ENCODE measurements at regions not wholly inside any gene's neighbourhood (a gene's known extent, or its start where the extent isn't known, plus 50 kb on each side); places are given as distances from the start of the nearest gene placed in this dataset.

DNA sequence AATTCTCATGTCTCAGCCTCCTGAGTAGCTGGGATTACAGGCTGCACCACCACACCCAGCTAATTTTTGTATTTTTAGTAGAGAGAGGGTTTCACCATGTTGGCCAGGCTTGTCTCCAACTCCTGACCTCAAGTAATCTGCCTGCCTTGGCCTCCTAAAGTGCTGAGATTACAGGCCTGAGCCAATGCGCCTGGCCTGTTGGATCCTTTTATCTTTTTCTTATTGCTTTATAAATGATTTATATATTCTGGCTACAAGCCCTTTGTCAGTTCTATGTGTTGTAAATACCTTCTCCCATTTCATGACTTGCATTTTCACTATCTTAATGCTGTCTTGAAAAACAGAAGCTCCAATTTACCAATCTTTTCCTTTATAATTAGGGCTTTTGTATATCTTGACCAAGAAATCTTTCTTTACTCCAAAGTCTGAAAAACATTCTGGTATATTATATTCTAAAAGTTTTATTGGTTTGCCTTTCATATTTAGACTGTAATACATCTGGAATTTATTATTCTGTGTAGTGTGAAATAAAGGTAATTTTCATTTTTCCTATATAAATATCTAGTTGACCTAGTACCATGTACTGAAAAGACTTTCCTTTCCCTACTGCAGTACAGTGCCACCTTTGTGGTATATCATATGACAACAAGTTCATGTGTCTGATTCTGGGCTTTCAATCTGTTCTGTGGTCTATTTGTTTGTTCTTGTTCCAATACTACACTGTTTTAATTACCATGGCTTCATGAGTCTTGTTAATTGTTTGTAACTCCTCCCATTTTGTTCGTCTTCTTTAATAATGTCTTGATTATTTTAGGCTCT is 52.9 kb upstream of the RNU6-1 start:
- no peak for DNase-seq
- in situ Hi-C loops (cut with HindIII; ENCODE audit: low pct_ligation_motif_present, low pct_unique_long_range_greater_than_20kb, low sequenced_read_pairs): no loop called here

DNA sequence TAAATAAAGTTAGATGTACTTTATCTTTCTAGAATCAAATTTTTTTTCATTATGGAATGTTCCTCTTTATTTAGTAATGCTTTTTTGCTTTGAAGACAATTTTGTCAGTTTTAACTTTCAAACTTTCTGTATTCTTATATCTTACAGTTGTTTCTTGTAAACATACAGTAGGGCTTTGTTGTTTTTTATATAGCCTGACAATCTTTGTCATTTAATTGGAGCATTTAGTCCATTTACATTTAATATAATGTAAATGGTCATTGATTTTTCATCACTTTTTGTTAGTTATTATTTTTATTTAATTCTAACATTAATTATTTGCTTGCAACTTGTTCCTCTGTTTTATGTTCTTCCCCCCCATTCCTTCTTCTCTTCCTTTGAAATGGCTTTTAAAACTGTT is 55.4 kb upstream of the RNU6-1 start:
- in situ Hi-C loops (cut with HindIII; ENCODE audit: low pct_ligation_motif_present, low pct_unique_long_range_greater_than_20kb, low sequenced_read_pairs): no loop called here
- DNase-seq: no peak

DNA sequence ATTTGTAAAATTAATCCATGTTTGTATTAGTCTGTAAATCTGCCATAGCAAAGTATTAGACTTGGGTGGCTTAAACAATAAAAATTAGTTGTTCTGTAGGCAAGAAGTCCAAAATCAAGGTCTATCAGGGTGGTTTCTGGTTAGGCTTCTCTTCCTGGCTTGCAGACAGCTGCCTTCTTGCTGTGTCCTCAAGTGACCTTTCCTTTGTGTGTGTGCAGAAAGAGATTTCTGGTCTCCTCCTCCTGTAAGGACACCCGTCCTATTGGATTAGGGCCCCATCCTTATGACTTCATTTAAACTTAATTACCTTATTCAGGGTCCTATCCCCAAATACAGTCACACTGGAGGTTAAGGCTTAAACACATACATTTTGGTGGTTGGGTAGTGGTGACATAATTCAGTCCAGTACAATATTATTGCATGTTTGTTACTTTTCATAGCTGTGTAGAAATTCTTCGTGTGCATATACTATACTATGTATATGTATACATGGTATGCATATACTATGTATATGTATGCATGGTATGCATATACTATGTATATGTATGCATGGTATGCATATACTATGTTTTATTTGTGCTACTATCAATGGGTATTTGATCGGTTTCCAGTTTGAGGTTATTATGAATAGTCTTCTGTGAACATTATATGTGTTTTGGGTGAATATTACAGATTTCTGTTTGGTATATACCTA is 57.9 kb upstream of the RNU6-1 start:
- DNase-seq: no peak
- in situ Hi-C loops (cut with HindIII; ENCODE audit: low pct_ligation_motif_present, low pct_unique_long_range_greater_than_20kb, low sequenced_read_pairs): no loop called here

DNA sequence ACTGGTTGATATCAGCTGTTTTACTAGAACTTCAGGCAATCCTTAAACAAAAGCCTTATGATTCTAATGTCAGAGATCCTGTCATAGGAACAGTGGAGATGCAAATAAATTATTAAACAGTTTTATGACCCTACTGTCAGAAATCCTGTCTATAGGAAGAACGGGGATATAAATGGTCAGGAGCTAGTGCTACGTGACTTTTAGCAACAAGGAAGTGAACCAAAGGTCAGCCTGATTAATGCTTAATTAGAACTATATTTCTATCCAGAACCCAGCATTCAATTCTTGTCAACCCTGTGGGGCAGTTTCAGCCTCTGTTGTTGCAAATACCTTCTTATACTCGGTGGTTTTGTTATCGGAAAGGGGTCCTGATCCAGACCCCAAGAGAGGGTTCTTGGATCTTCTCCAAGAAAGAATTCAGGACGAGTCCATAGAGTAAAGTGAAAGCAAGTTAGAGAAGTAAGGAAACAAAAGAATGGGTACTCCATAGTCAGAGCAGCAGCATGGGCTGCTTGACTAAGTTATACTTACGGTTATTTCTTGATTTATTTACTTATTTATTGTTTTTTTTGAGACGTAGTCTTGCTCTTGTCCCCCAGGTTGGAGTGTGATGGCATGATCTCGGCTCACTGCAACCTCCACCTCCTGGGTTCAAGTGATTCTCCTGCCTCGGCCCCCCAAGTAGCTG is 59.9 kb upstream of the RNU6-1 start:
- no peak for DNase-seq
- in situ Hi-C loops (cut with HindIII; ENCODE audit: low pct_ligation_motif_present, low pct_unique_long_range_greater_than_20kb, low sequenced_read_pairs): no loop called here

DNA sequence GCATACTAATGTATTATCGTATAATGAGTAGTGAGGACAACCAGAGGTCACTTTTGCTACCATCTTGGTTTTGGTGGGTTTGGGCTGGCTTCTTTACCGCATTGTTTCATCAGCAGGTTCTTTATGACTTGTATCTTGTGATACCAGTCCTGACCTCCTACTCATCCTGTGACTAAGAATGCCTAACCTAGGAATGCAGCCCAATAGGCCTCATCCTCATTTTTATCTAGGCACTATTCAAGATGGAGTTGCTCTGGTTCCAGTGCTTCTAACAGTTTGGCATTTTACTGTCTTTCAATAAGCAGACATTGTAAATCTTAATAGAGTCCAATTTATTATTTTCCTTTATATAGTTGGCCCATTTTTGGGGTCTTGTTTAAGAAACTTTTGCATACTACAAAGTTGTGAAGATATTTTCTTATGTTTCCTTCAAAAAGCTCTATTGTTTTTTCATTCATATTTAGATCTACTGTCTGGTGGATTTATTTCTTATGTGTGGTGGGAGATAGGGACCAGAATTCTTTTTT is 60.8 kb upstream of the RNU6-1 start:
- DNase-seq: no peak
- in situ Hi-C loops (cut with HindIII; ENCODE audit: low pct_ligation_motif_present, low pct_unique_long_range_greater_than_20kb, low sequenced_read_pairs): no loop called here

DNA sequence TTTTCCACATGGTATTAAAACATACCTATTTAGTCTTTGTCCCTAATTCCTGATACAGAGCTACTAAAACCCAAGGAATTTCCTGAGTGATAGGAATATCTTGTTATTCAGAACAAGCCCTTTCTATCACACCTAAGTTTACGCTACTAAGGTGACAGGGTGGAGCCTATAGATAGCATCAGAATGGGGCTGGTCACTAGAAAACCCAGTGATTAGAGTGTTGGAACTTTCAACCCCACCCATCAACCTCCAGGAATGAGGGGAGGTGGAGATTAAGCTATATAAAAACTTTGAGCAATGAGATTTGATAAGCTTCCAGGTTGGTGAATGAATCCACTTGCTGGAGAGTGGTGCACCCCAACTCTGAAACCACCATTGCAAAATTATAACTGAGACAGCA is 62.1 kb upstream of the RNU6-1 start:
- in situ Hi-C loops (cut with HindIII; ENCODE audit: low pct_ligation_motif_present, low pct_unique_long_range_greater_than_20kb, low sequenced_read_pairs): no loop called here
- DNase-seq: no peak

DNA sequence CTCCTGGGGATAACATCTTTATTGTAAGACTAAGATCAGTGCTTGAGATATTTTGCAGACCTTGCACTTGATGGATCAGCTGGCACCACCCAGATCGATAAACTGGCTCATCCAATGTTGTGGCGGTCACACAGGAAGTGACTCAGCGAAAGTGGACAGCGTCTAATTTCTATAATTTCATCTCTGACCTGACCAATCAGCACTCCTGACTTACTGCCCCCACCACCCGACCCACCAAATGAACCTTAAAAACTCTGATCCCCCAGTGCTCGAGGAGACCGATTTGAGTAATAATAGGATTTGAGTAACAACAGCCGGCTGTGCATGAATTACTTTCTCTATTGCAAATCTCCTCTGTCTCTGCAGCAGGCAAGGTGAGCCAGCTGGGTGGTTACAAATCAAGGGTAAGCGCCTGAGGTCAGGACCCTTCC is 62.7 kb upstream of the RNU6-1 start:
- in situ Hi-C loops (cut with HindIII; ENCODE audit: low pct_ligation_motif_present, low pct_unique_long_range_greater_than_20kb, low sequenced_read_pairs): no loop called here
- DNase-seq: no peak

DNA sequence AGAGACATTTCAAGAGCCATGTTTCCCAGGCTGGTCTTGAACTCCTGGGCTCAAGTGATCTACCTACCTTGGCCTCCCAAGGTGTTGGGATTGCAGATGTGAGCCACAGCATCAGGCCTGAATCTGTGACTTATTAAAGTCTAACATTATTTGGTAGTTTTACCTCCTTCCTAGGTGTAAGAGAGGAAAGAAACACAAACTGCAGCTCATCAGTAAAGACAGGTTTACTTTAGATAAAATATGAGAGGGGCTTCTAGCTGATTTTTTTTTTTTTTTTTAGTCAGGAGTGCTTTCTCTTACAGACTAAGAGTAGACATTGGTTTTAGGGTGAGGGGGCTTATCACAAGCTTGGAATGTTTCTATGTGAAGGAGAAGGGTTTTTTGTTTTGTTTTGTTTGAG is 63.9 kb upstream of the RNU6-1 start:
- in situ Hi-C loops (cut with HindIII; ENCODE audit: low pct_ligation_motif_present, low pct_unique_long_range_greater_than_20kb, low sequenced_read_pairs): no loop called here
- DNase-seq: no peak

DNA sequence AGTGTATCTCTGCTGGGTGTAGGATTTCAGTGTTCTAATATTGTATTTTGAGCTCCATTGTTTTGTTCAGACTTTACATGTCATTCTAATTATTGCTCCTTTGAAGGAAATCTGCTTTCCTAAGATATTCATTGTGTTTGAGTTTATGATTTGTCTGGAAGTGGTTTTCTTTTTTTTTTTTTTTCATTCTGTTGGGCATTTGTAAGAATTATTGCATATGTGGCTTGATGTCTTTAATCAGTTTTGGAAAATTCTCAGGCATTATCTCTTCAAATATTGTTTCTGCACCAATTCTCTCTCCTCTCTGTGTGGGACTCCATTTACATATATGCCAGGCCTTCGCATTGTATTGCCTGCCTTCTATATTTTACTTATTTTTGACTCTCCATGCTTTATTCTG is 65.8 kb upstream of the RNU6-1 start:
- in situ Hi-C loops (cut with HindIII; ENCODE audit: low pct_ligation_motif_present, low pct_unique_long_range_greater_than_20kb, low sequenced_read_pairs): no loop called here
- no peak for DNase-seq

DNA sequence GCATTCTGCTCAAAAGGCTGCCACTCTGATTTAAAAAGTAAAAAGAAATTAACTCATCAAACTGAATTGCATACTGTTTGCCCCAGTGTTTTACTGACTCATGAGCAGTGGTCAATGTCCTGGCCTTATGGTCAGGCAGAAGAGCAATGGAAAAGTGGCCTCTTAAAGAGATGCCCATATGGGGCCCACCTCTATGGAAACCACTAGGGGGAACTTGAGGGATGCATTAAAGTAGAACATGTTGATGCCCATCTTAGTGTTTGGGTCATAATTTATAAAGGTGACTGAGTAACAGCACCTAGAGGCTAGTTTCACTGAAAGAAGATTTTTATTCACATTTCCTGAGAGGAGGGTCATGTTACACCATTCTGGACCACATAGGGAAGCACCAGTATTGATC is 66.5 kb upstream of the RNU6-1 start:
- in situ Hi-C loops (cut with HindIII; ENCODE audit: low pct_ligation_motif_present, low pct_unique_long_range_greater_than_20kb, low sequenced_read_pairs): no loop called here
- peak; percentile 23 for DNase-seq

DNA sequence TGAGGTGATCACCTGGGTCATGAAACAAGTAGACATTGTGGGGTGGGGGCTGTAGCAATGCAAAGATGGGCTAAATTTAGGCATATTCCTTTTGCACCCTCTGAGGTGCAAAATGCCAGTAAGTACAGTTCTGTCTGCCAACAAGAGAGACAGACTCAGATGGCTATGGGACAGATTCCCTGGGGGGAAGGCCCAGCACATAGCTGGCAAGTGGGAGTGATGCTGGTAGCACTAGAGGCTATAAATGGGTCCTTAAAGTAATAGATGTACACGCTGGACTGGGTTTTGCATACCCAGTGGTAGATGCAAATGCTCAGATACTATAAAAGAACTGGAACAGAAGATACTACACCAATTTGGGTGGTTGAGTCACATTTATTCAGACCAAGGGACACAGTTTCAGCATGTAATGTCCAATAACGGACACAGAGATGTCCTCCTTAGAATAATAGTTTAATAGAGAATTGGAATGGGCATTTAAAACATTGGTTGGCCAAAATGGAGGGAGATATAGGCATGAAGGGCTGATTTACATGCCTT is 67.4 kb upstream of the RNU6-1 start:
- in situ Hi-C loops (cut with HindIII; ENCODE audit: low pct_ligation_motif_present, low pct_unique_long_range_greater_than_20kb, low sequenced_read_pairs): no loop called here
- DNase-seq: no peak

DNA sequence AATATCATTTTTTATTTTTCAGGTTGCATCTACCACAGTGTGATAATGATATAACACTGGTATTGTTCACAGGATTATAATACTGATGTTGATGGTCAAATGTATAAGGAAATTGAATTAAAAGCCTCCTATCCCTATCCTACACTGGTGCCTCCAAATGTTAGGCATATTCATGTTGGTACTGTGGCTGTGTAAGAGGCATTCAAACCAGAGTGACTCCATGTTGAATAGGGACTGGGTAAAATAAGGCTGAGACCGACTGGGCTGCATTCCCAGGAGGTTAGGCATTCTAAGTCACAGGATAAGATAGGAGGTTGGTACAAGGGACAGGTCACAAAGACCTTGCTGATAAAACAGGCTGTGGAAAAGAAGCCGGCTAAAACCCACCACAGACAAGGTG is 68.9 kb upstream of the RNU6-1 start:
- DNase-seq: no peak
- in situ Hi-C loops (cut with HindIII; ENCODE audit: low pct_ligation_motif_present, low pct_unique_long_range_greater_than_20kb, low sequenced_read_pairs): no loop called here

DNA sequence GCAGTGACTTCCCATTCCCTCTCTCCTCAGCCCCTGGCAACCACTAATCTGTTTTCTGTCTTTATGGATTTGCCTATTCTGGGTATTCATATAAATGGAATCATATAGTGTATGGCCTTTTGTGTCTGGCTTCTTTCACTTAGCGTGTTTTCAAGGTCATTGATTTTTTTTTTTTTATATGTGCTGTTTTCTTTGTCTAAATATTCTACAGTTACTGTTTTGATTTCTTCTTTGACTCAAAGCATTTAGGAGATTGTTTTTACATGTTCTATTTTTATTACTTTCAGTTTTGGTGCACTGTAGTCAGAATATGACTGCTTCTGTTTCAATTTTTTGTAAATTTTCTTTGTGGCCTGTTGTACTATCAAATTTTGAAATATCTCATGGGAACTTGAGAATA is 71.9 kb upstream of the RNU6-1 start:
- in situ Hi-C loops (cut with HindIII; ENCODE audit: low pct_ligation_motif_present, low pct_unique_long_range_greater_than_20kb, low sequenced_read_pairs): no loop called here
- DNase-seq: no peak

DNA sequence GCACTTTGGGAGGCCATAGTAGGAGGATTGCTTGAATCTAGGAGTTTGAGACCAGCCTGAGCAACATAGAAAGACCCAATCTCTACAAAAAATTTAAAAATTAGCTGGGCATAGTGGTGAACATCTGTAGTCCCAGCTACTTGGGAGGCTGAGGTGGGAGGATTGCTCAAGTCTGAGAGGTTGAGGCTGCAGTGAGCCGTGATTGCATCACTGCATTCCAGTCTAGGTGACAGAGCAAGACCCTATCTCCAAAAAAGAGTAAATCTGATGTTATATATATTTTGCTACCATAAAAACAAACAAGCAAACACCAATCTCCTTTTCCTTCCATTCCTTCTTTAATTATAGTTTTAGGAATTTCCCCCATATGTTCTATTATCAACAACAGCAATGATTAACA is 74.2 kb upstream of the RNU6-1 start:
- DNase-seq: no peak
- in situ Hi-C loops (cut with HindIII; ENCODE audit: low pct_ligation_motif_present, low pct_unique_long_range_greater_than_20kb, low sequenced_read_pairs): no loop called here

DNA sequence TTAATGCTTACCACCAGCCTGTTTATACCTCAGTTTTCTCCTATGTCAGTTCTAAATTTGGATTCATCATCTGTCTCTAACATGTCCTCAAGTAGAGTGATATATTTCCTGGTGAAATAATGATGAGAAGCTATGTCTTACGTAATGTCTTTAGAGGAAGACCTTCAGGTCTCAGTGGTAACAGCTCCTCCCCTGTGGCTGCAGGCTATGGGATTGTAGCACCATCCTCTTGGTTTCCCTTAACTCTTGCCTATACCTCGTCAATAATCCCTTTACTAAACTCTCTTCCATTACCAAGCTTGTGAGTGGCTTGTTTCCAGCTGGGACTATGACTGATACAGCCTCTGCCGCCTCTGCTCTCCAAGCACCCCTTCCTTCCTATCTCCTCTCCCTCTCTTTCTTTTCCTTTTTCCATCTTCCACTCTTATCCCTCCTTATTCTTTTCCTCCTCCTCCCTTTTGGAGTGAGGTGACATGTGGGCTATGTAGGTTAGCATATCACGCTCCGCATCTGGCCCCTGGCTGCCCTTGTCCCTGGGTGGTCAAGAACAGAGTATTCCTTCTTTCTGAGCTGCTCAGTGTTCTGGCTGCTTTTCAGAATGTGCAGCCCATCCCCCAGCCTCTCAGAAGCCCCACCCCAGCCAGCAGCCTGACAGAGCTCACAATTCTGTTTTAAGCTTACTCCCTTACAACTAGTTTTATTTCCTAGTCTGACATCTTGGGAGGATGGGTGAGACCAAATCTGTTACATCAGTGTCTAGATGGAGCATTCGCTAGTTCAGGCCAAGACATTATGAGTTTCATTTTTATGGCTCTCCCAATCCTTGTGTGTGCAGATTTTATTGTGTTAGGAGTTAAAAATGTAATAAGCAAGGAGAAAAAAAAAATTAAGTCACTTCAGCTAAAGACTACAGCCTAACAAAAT is 75.0 kb upstream of the RNU6-1 start:
- no peak for DNase-seq
- in situ Hi-C loops (cut with HindIII; ENCODE audit: low pct_ligation_motif_present, low pct_unique_long_range_greater_than_20kb, low sequenced_read_pairs): no loop called here

DNA sequence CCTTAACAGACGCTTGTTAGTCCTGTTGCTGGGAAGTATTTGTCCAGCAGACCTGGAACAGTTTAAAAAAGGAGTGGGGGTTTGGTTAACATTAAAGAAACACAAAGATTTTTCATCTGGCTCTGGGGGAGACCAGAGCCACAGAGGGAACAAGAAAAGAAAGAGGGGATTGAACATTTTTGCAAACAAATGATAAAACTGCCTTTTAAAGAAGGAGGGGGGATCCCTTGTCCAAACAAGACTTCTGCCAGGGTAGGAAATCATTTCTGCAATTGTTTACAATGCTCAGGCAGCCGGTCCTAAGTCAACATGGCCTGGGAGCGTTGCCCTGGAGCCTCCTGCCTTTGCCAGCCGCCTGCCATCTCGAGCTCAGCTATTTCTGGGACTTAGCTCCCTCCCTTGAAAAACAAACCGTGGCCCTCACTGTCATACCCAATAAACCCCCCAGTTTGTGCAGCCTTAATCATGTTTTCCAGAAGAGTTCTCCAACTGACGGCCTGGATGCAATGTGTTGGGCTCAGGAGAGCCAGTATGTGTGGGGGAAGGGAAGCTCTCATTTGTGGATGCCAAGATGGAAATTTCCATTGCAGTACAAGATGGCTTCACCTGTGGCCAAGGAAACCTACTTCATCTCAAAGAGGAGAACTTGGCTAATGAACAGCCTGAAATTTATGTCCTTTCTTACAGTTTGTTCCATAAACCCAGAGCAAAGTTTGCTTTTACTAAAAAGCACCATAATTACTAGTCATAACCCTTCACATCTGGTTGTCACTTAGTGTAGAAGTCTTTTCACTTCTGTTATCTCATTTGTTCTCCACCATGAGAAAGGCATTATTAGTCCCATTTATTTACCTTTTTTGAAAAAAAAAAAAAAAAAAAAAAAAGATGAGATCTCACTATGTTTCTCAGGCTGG is 75.9 kb upstream of the RNU6-1 start:
- in situ Hi-C loops (cut with HindIII; ENCODE audit: low pct_ligation_motif_present, low pct_unique_long_range_greater_than_20kb, low sequenced_read_pairs): no loop called here
- no peak for DNase-seq

DNA sequence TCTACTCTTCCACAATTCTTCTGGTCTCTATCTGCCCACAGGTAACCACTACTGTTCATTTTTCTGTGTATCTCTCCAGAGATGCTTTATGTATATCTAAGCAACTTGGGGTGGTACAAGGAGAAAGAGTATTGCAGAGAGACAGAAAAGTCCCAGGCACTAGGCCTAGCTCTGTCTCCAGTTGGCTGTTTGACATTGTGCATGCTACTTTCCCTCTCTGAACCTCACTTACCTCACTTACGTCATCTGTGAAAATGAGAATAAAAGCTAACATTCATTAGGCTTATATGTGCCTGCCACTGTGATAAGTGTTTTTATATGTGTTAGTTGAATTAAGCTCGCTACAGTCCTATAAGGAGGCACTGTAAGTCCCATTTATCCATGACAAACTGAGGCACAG is 76.7 kb upstream of the RNU6-1 start:
- in situ Hi-C loops (cut with HindIII; ENCODE audit: low pct_ligation_motif_present, low pct_unique_long_range_greater_than_20kb, low sequenced_read_pairs): no loop called here
- no peak for DNase-seq

Data from ACHN (cell line).